GM12864 (cell line): ENCODE measurements at regions not wholly inside any gene's neighbourhood (a gene's known extent, or its start where the extent isn't known, plus 50 kb on each side); places are given as distances from the start of the nearest gene placed in this dataset.

Experiments used
- DNase-seq: peaks from one replicate; pipeline ENCODE4 v3.0.0-alpha.2; 2011; ENCODE audit warnings: low read depth
- H3K4me3 ChIP-seq: 2 replicates; pipeline ENCODE4 v1.5.1; 2011; ENCODE audit warnings: mild to moderate bottlenecking, low read depth, low read length, control low read depth
- TF ChIP-seq, protein P1 (sequence below): IDR thresholded peaks from 2 replicates; pipeline ENCODE4 v1.5.1; 2011; ENCODE audit warnings: low read depth, mild to moderate bottlenecking, moderate library complexity, low read length, control low read depth, inconsistent platforms; ENCODE audit errors: missing control alignments

GRCh38 chr12:116458492-116458891 lies 100.7 kb upstream of the MAP1LC3B2 start:
- TF ChIP-seq, protein P1, sequence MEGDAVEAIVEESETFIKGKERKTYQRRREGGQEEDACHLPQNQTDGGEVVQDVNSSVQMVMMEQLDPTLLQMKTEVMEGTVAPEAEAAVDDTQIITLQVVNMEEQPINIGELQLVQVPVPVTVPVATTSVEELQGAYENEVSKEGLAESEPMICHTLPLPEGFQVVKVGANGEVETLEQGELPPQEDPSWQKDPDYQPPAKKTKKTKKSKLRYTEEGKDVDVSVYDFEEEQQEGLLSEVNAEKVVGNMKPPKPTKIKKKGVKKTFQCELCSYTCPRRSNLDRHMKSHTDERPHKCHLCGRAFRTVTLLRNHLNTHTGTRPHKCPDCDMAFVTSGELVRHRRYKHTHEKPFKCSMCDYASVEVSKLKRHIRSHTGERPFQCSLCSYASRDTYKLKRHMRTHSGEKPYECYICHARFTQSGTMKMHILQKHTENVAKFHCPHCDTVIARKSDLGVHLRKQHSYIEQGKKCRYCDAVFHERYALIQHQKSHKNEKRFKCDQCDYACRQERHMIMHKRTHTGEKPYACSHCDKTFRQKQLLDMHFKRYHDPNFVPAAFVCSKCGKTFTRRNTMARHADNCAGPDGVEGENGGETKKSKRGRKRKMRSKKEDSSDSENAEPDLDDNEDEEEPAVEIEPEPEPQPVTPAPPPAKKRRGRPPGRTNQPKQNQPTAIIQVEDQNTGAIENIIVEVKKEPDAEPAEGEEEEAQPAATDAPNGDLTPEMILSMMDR, result no peak
- DNase-seq, result no peak
- no peak overlapping the region for H3K4me3 ChIP-seq

DNA sequence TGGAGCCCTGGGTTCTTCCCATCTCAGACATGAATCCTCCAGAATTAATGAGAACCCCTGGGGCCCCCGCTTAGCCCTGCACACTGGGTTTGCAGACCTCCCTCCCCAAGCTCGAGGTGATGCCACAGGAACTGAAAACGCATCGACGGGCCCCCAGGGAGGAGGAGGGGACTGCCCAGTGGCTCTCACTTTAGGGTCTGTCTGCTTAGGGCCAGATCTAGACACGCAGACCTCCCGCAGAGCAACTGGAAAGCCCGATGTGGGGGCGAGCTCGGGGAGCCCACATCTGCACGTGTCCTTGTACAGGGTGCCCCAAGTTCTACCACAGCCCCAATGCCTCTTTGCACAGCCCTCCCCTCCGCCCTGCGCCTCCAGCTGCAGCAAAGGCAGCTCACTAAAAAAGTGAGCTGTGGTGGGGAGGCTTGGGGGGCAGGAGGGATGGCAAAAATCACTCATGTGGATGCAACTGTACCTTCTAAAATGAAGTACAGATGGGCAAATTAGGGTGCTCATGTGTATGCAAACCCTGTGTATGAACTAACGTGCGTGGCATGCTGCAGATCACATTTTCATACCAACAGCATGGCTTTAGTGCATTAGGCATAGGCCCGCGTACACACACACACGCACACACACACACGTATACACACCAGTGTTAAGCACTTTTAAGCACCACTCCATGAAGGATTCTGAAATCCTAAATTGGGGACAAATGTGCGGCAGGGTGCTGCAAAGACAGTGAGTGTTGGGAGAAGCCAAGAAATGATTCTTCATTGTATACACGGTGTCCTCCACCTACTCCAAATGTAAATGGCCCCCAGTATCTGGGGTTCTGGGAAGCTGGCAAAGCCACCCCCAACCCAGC lies 99.9 kb upstream of the MAP1LC3B2 start:
- TF ChIP-seq, protein P1, result no peak
- no peak for DNase-seq
- H3K4me3 ChIP-seq, result no peak overlapping the region

DNA sequence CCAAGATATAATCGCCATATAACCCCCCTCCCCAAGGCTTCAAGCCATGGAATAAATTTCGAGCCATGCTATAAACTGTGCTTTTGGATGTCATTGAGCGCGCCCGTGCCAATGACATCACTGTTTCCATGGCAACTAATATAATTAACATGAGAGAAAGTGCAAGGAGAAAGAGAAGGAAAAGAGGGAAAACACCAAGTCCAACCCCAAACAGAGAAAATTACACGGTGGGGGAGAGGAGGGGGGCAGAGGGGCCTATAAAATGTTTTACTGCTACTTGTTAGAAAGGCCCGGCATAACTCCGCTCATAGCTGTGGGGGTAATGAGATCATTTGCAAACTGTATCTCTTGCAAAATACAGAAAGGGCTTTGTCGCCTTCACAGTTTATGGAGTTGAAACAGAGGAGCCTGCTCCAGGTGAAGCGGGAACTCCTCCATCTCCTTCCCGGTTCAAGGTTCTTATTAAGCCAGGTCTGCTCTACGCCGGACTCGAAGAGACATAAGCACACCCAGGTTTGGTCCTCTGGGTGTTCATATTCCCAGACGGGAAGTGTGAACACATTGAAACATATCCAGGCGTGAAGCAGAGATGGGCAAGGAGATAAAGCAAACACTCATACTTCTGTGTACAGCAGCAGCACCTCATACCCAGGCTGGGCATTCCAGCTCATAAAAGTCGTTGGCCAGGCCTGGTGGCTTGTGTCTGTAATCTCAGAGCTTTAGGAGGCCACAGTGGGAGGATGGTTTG lies 99.1 kb upstream of the MAP1LC3B2 start:
- H3K4me3 ChIP-seq, result no peak overlapping the region
- DNase-seq, result no peak
- TF ChIP-seq, protein P1, result no peak

GRCh38 chr12:116461060-116461459 lies 98.1 kb upstream of the MAP1LC3B2 start:
- no peak overlapping the region for H3K4me3 ChIP-seq
- DNase-seq, result no peak
- TF ChIP-seq, protein P1, result no peak

- TF ChIP-seq, protein P1, result no peak
Measured at GRCh38 chr12:116463366-116463765, 95.8 kb upstream of the MAP1LC3B2 start.

GRCh38 chr12:116465407-116465806 lies 93.8 kb upstream of the MAP1LC3B2 start:
- TF ChIP-seq, protein P1, result no peak
- no peak for DNase-seq

More at GRCh38 chr12:116463366-116463765, 95.8 kb upstream of the MAP1LC3B2 start:
- no peak for DNase-seq
- H3K4me3 ChIP-seq, result no peak overlapping the region

More at GRCh38 chr12:116465407-116465806, 93.8 kb upstream of the MAP1LC3B2 start:
- H3K4me3 ChIP-seq, result no peak overlapping the region
